Peyer's patch (tissue), 4 donors: ENCODE measurements at regions not wholly inside any gene's neighbourhood (a gene's known extent, or its start where the extent isn't known, plus 50 kb on each side); places are given as distances from the start of the nearest gene placed in this dataset.

Source experiments
- POLR2A ChIP-seq, 2 donors: fragments of 450-650 bp; IDR thresholded peaks; one replicate each; pipeline ENCODE4 v1.5.1; 2017; ENCODE audit warnings: antibody characterized with exemption in 2 of 2, mild to moderate bottlenecking in 2 of 2, moderate library complexity in 2 of 2
- TF ChIP-seq, protein P1 (sequence below), 6 experiments: fragments of 450-650 bp in 4 of 6; fragments of 200-600 bp in 2 of 6; sonication (generic) in 1 of 6; IDR thresholded peaks; one replicate each; pipeline ENCODE4 v1.5.1; 2017 to 2019; ENCODE audit warnings: antibody characterized with exemption in 6 of 6, mild to moderate bottlenecking in 3 of 6, moderate library complexity in 1 of 6

DNA sequence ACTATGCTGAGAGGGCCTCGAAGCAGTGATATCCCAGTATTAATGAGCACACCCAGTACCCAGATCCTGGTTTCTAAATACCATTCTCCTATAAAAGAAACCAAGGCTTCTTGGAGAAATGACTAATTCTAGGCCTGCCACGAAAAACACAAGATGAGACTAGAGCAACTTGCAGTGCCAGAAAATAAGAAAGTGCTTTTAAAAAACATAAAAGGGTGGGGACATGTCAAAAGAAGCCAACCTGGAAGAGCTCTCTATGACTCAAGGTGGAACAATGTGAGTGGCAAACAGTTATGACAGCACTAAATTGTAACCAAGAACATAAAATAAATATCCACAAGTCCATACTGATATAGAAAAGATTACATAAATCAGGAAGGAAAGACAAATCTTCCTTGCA lies 153.2 kb upstream of the KCNJ18 start:
- TF ChIP-seq, protein P1, sequence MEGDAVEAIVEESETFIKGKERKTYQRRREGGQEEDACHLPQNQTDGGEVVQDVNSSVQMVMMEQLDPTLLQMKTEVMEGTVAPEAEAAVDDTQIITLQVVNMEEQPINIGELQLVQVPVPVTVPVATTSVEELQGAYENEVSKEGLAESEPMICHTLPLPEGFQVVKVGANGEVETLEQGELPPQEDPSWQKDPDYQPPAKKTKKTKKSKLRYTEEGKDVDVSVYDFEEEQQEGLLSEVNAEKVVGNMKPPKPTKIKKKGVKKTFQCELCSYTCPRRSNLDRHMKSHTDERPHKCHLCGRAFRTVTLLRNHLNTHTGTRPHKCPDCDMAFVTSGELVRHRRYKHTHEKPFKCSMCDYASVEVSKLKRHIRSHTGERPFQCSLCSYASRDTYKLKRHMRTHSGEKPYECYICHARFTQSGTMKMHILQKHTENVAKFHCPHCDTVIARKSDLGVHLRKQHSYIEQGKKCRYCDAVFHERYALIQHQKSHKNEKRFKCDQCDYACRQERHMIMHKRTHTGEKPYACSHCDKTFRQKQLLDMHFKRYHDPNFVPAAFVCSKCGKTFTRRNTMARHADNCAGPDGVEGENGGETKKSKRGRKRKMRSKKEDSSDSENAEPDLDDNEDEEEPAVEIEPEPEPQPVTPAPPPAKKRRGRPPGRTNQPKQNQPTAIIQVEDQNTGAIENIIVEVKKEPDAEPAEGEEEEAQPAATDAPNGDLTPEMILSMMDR (IDR thresholded peaks at IDR 0.05): no peak
- TF ChIP-seq POLR2A (IDR thresholded peaks at IDR 0.05): no peak
